HL-60 (cell line): ENCODE measurements at regions not wholly inside any gene's neighbourhood (a gene's known extent, or its start where the extent isn't known, plus 50 kb on each side); places are given as distances from the start of the nearest gene placed in this dataset.

Source experiments
- DNase-seq, 2 experiments: peaks; one replicate each; pipeline ENCODE4 v3.0.0-alpha.2; 2010 to 2020; ENCODE audit warnings: low read depth in 1 of 2, low spot score in 1 of 2
- H3K27ac ChIP-seq: fragments of 250-450 bp; sonication (Bioruptor Pico); replicated peaks from 2 replicates; pipeline ENCODE4 v1.5.1; 2020; ENCODE audit warnings: mild to moderate bottlenecking, moderate library complexity
- H3K27me3 ChIP-seq: fragments of 250-450 bp; sonication (Bioruptor Pico); 2 replicates; pipeline ENCODE4 v1.5.1; 2021; ENCODE audit warnings: mild to moderate bottlenecking, moderate library complexity; ENCODE audit not compliant: insufficient read depth, poor library complexity, severe bottlenecking
- H3K4me3 ChIP-seq: replicated peaks from 2 replicates; pipeline ENCODE4 v1.5.1; 2011; ENCODE audit warnings: mild to moderate bottlenecking, control low read depth, low read length; ENCODE audit not compliant: insufficient read depth
- CTCF ChIP-seq: IDR thresholded peaks from one replicate; pipeline ENCODE4 v1.5.1; 2011; ENCODE audit warnings: low read length, control low read depth, inconsistent platforms; ENCODE audit not compliant: insufficient read depth
- GABPA ChIP-seq: IDR thresholded peaks from 2 replicates; pipeline ENCODE4 v1.6.1; 2012; ENCODE audit warnings: low read depth
- POLR2AphosphoS5 ChIP-seq: IDR thresholded peaks from 2 replicates; pipeline ENCODE4 v1.6.1; 2012; ENCODE audit warnings: low read depth
- REST ChIP-seq: IDR thresholded peaks from 2 replicates; pipeline ENCODE4 v1.6.1; 2012; ENCODE audit warnings: low read depth; ENCODE audit not compliant: insufficient replicate concordance
- SPI1 ChIP-seq: IDR thresholded peaks from 2 replicates; pipeline ENCODE4 v1.6.1; 2012; ENCODE audit warnings: low read depth, mild to moderate bottlenecking, borderline replicate concordance

- Histone ChIP-seq H3K27ac (no peak overlapping the region), H3K4me3 (no peak overlapping the region), H3K27me3 (no peaks in the 10 kb centered on the region)
- no peak for DNase-seq
- no peak for TF ChIP-seq POLR2AphosphoS5
- no peak for TF ChIP-seq GABPA
- TF ChIP-seq REST: no peak
- TF ChIP-seq SPI1: no peak
- no peak for TF ChIP-seq CTCF
Observed at GRCh38 chr10:11679946-11680345, 62.2 kb upstream of the ECHDC3 start.

- H3K4me3 ChIP-seq: no peak overlapping the region
- DNase-seq: no peak
- no peaks in the 10 kb centered on the region for H3K27me3 ChIP-seq
- no peak overlapping the region for H3K27ac ChIP-seq
- TF ChIP-seq CTCF (no peak), REST (no peak), SPI1 (no peak), GABPA (no peak), POLR2AphosphoS5 (no peak)
Observed at GRCh38 chr10:11678074-11678793, 63.9 kb upstream of the ECHDC3 start.

- no peak for DNase-seq
- Histone ChIP-seq H3K27me3 (no peaks in the 10 kb centered on the region), H3K4me3 (no peak overlapping the region), H3K27ac (no peak overlapping the region)
- no peak for TF ChIP-seq REST
Observed at GRCh38 chr10:11677480-11677879, 64.7 kb upstream of the ECHDC3 start.
